Endodermal cell (in vitro differentiated cells): ENCODE measurements at regions not wholly inside any gene's neighbourhood (a gene's known extent, or its start where the extent isn't known, plus 50 kb on each side); places are given as distances from the start of the nearest gene placed in this dataset.

ENCODE experiments used
- DNase-seq: peaks from one replicate; pipeline ENCODE4 v3.0.0-alpha.2; 2017
- H3K27ac ChIP-seq: 2 replicates; pipeline ENCODE4 v1.5.1; 2013; ENCODE audit warnings: mild to moderate bottlenecking, low read depth, low read length, moderate library complexity
- H3K27me3 ChIP-seq: 2 replicates; pipeline ENCODE4 v1.6.1; 2013; ENCODE audit warnings: mild to moderate bottlenecking, low read length, moderate library complexity; ENCODE audit not compliant: insufficient read depth, control insufficient read depth, poor library complexity, severe bottlenecking
- H3K36me3 ChIP-seq: 2 replicates; pipeline ENCODE4 v1.7.0; 2013; ENCODE audit warnings: mild to moderate bottlenecking, low read length, moderate library complexity; ENCODE audit not compliant: control insufficient read depth, insufficient read depth
- H3K4me1 ChIP-seq: one replicate; pipeline ENCODE4 v1.7.0; 2013; ENCODE audit warnings: low read length; ENCODE audit not compliant: control insufficient read depth, insufficient read depth
- H3K4me3 ChIP-seq: 2 replicates; pipeline ENCODE4 v1.5.1; 2013; ENCODE audit warnings: mild to moderate bottlenecking, low read length, moderate library complexity
- H3K9ac ChIP-seq: 2 replicates; pipeline ENCODE4 v1.6.1; 2013; ENCODE audit warnings: mild to moderate bottlenecking, low read length, moderate library complexity; ENCODE audit not compliant: poor library complexity, severe bottlenecking; ENCODE audit errors: extremely low read depth
- H3K9me3 ChIP-seq: 2 replicates; pipeline ENCODE4 v1.6.1; 2013; ENCODE audit warnings: mild to moderate bottlenecking, low read length, moderate library complexity; ENCODE audit not compliant: control insufficient read depth
- H3K27ac Mint-ChIP-seq: 2 replicates; pipeline ENCODE4 v1.8.0; 2020; ENCODE audit warnings: mixed read lengths
- H3K27me3 Mint-ChIP-seq: 2 replicates; pipeline ENCODE4 v1.8.0; 2021; ENCODE audit warnings: mild to moderate bottlenecking, mixed read lengths; ENCODE audit not compliant: insufficient read depth
- H3K36me3 Mint-ChIP-seq: 2 replicates; pipeline ENCODE4 v1.8.0; 2020; ENCODE audit warnings: low read depth, mixed read lengths
- H3K4me1 Mint-ChIP-seq: 2 replicates; pipeline ENCODE4 v1.8.0; 2020; ENCODE audit warnings: mixed read lengths
- H3K4me3 Mint-ChIP-seq: 2 replicates; pipeline ENCODE4 v1.8.0; 2020; ENCODE audit warnings: mild to moderate bottlenecking, moderate library complexity, mixed read lengths
- H3K9me3 Mint-ChIP-seq: 2 replicates; pipeline ENCODE4 v1.8.0; 2020; ENCODE audit warnings: mild to moderate bottlenecking, mixed read lengths
- CTCF ChIP-seq: fragments of 200-600 bp; sonication (generic); conservative IDR thresholded peaks from 2 replicates; pipeline ENCODE4 v1.5.0; 2021; ENCODE audit warnings: antibody characterized with exemption, mild to moderate bottlenecking
- WGBS, 2 experiments: methylation state at CpG; one replicate each; pipeline versions ENCODE4 v1.1.5 to v1.1.7; 2013; ENCODE audit warnings: missing lambda C conversion rate in 2 of 2, mixed read lengths in 1 of 2; ENCODE audit not compliant: insufficient coverage in 1 of 2, insufficient read length in 1 of 2; 5-methylcytosine and 5-hydroxymethylcytosine counted together

DNA sequence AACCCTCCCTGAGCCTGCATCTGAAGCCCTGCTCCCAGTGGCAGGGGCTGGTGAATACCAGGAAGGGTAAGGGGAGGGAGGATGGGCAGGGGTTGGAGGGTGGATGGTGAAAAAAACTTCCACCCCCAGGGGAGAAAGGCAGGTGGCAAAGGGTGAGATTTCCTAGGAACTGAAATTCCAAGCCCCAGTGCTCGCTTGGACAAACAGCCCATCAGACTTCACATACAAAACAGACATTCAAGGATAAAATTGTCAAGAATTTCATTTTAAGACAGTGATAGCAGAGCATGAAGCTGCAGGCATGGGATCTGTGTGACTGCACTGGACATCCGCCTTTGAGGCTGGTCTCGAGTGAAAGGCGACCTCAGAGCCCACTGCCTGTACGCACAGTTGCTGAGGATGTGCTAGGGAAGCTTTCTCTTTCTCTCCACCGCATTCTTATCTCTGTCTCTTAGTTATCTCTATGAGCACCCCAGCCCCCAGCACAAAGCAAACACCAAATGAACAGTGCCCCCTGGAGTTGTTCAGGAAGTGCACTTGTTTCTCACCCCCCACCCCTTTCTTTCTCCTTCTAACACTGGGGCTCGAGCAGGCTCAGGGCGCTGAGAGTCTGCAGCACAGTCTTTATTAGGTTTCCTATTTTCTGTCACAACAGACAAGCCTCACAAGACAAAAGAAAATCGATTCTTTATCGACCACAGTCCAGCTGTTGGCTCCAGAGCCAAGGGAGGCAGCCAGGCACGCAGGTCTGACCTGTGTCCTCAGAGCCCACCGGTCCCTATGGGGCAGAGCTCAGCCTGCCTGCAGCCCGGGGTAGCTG is 237.3 kb upstream of the NCAM1 start:
- Mint-ChIP-seq H3K36me3 (no peaks in the 10 kb centered on the region), H3K4me1 (peaks cover 14% of the 10 kb centered on the region), H3K27me3 (peaks cover 6% of the 10 kb centered on the region), H3K4me3 (no peak overlapping the region), H3K9me3 (no peaks in the 10 kb centered on the region), H3K27ac (no peak overlapping the region)
- Histone ChIP-seq H3K9me3 (no peaks in the 10 kb centered on the region), H3K9ac (no peak overlapping the region), H3K4me3 (no peak overlapping the region), H3K4me1 (peaks cover 10% of the 10 kb centered on the region), H3K27ac (no peak overlapping the region), H3K27me3 (no peaks in the 10 kb centered on the region), H3K36me3 (no peaks in the 10 kb centered on the region)
- TF ChIP-seq CTCF: peak; percentile 41
- no peak for DNase-seq
- WGBS, 2 experiments: 90 to 94% methylated on average over 8 to 13 of the region's 13 CpGs

DNA sequence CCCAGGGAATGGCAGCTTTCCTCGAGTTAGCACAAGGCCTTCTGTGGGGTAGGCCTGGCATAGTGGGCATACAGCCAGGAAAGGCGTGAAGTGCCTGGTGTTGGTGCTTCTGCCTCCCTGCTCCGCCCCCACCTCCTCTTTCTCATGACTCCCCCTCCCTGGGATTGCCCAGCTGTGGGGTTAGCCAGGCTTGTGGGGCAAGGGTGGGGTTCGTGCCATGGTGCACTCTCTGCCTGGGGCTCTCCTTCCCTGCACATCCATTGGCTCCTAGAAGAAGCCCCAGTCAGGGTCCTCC is 236.8 kb upstream of the NCAM1 start:
- H3K4me3 Mint-ChIP-seq: no peak overlapping the region
- H3K36me3 Mint-ChIP-seq: no peaks in the 10 kb centered on the region
- H3K27me3 Mint-ChIP-seq: peaks cover 6% of the 10 kb centered on the region
- H3K27me3 ChIP-seq: no peaks in the 10 kb centered on the region
- no peaks in the 10 kb centered on the region for H3K9me3 ChIP-seq
- no peaks in the 10 kb centered on the region for H3K9me3 Mint-ChIP-seq
- H3K4me1 ChIP-seq: peaks cover 10% of the 10 kb centered on the region
- H3K27ac Mint-ChIP-seq: no peak overlapping the region
- no peak overlapping the region for H3K4me3 ChIP-seq
- no peak for DNase-seq
- no peak overlapping the region for H3K9ac ChIP-seq
- H3K36me3 ChIP-seq: no peaks in the 10 kb centered on the region
- WGBS, 2 experiments: 96% methylated on average over 4 of the region's 4 CpGs; no CpG with 5 or more reads in 1 of the 2 experiments
- no peak for TF ChIP-seq CTCF
- H3K27ac ChIP-seq: no peak overlapping the region
- peaks cover 14% of the 10 kb centered on the region for H3K4me1 Mint-ChIP-seq

GRCh38 chr11:112725636-112726035 is 235.6 kb upstream of the NCAM1 start:
- H3K9ac ChIP-seq: no peak overlapping the region
- H3K4me3 ChIP-seq: no peak overlapping the region
- TF ChIP-seq CTCF: no peak
- H3K4me1 ChIP-seq: peaks cover 10% of the 10 kb centered on the region
- no peaks in the 10 kb centered on the region for H3K27me3 ChIP-seq
- Mint-ChIP-seq H3K27ac (no peak overlapping the region), H3K4me1 (peaks cover 14% of the 10 kb centered on the region), H3K4me3 (no peak overlapping the region), H3K27me3 (peaks cover 6% of the 10 kb centered on the region), H3K36me3 (no peaks in the 10 kb centered on the region), H3K9me3 (no peaks in the 10 kb centered on the region)
- H3K27ac ChIP-seq: no peak overlapping the region
- 93 to 100% methylated on average over 1 to 3 of the region's 3 CpGs for WGBS, 2 experiments
- DNase-seq: no peak
- H3K9me3 ChIP-seq: no peaks in the 10 kb centered on the region
- H3K36me3 ChIP-seq: no peaks in the 10 kb centered on the region
